ENCODE measurements at regions not wholly inside any gene's neighbourhood (a gene's known extent, or its start where the extent isn't known, plus 50 kb on each side); places are given as distances from the start of the nearest gene placed in this dataset.

DNA sequence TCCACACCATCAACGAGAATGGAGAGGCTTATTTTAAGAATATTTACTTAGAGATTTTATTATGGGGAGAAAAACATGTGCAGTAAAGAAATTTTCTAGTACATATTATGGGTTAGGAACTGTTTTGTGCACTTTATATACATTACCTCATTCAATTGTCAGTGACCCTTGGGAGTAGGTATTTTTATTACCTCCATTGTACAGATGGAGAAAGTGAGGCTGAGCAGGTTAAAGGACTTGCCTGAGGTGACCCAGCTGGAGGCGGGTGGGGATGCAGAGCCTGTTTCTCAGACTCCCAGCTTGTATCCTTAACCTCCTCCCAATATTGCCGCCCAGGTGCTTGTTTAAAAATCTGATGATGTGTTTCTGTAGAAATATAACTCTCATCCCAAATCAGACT, 356.7 kb downstream of the HRH4 start:
- Histone ChIP-seq H3K4me2 (replicated peaks; ENCODE audit: extremely low read depth, low read length, poor library complexity, severe bottlenecking) (no peak overlapping the region), H4K20me1 (ENCODE audit: insufficient read depth, low read length) (no peaks in the 10 kb centered on the region), H3K4me1 (ENCODE audit: control insufficient read depth in 1 of 2, insufficient read depth in 2 of 2, low read length in 2 of 2) (no peaks in the 10 kb centered on the region), H3K9ac (ENCODE audit: insufficient read depth, low read length, poor library complexity, severe bottlenecking) (no peak overlapping the region), H3K27ac (ENCODE audit: low read depth in 1 of 2, low read length in 2 of 2) (no peak overlapping the region), H3K4me3 (replicated peaks in 1 of 3; ENCODE audit: low read depth in 2 of 3, low read length in 3 of 3) (no peak overlapping the region), H3K79me2 (ENCODE audit: insufficient read depth, low read length) (no peaks in the 10 kb centered on the region), H3K27me3 (ENCODE audit: control insufficient read depth in 2 of 2, insufficient read depth in 2 of 2, low read length in 2 of 2) (no peaks in the 10 kb centered on the region), H3K36me3 (replicated peaks in 1 of 2; ENCODE audit: control insufficient read depth in 1 of 2, insufficient read depth in 2 of 2, low read length in 2 of 2) (no peaks in the 10 kb centered on the region), H2AFZ (ENCODE audit: insufficient read depth, low read depth, low read length, poor library complexity, severe bottlenecking) (no peak overlapping the region), H3K9me3 (replicated peaks in 1 of 2; ENCODE audit: control insufficient read depth in 1 of 2, insufficient read depth in 1 of 2, low read length in 2 of 2) (no peaks in the 10 kb centered on the region)
- Mint-ChIP-seq H3K36me3 (no peaks in the 10 kb centered on the region), H3K27ac (peak overlapping the region in 1 of 7 donors; percentile 7), H3K4me3 (no peak overlapping the region), H3K27me3 (ENCODE audit: low read depth in 3 of 3) (peaks cover 0 to 6% (median 2%) of the 10 kb centered on the region in 3 donors), H3K4me1 (no peaks in the 10 kb centered on the region), H3K9me3 (peaks cover 0 to 4% (median under 1%) of the 10 kb centered on the region in 7 donors)
- TF ChIP-seq, protein P1, sequence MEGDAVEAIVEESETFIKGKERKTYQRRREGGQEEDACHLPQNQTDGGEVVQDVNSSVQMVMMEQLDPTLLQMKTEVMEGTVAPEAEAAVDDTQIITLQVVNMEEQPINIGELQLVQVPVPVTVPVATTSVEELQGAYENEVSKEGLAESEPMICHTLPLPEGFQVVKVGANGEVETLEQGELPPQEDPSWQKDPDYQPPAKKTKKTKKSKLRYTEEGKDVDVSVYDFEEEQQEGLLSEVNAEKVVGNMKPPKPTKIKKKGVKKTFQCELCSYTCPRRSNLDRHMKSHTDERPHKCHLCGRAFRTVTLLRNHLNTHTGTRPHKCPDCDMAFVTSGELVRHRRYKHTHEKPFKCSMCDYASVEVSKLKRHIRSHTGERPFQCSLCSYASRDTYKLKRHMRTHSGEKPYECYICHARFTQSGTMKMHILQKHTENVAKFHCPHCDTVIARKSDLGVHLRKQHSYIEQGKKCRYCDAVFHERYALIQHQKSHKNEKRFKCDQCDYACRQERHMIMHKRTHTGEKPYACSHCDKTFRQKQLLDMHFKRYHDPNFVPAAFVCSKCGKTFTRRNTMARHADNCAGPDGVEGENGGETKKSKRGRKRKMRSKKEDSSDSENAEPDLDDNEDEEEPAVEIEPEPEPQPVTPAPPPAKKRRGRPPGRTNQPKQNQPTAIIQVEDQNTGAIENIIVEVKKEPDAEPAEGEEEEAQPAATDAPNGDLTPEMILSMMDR (IDR thresholded peaks at IDR 0.05) = no peak
- intact Hi-C loops (cut with micrococcal nuclease) = no loop called here
- no peak for DNase-seq
- no CpG with 5 or more reads among the region's 3 CpGs for whole genome bisulfite sequencing (ENCODE audit: insufficient coverage)

DNA sequence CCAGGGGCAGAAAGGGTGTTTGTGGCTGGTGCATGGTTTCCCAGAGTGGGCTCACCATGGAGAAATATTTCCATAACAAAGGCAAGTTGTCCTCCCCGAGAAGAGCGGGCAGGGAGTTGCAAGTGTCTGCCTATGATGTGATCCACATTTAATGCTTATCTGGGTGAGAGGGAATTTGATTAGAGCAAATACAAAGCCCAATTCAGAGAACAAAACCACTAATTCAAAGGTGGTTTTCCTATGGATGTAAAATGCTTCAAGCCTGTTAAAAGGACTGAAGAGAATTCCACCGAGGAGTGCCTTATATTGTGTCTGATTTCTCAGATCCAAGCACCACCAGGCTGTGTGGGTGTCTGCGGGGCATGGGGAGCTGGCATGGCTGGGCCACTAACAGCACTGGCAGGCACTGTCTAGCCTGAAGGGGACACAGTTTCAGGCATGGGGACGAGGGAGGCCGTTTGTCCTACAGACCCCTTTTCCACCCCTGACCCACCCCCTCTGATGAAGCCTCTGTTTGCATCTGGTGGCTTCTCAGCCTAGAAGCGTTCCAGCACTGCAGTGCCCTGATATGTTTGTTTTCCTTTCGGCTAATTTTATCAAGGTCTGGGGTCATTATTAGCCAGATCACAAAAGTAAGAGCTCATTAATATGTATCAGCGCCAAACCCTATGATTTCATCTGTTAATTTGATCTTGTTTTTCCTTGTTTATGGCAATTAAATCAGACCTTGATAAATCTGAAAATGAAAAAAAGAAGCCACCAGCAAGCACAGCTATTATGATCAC, 357.3 kb downstream of the HRH4 start:
- Histone ChIP-seq H3K4me2 (replicated peaks; ENCODE audit: extremely low read depth, low read length, poor library complexity, severe bottlenecking) (no peak overlapping the region), H3K27me3 (ENCODE audit: control insufficient read depth in 2 of 2, insufficient read depth in 2 of 2, low read length in 2 of 2) (no peaks in the 10 kb centered on the region), H3K4me1 (ENCODE audit: control insufficient read depth in 1 of 2, insufficient read depth in 2 of 2, low read length in 2 of 2) (no peaks in the 10 kb centered on the region), H3K4me3 (replicated peaks in 1 of 3; ENCODE audit: low read depth in 2 of 3, low read length in 3 of 3) (no peak overlapping the region), H2AFZ (ENCODE audit: insufficient read depth, low read depth, low read length, poor library complexity, severe bottlenecking) (no peak overlapping the region), H3K9ac (ENCODE audit: insufficient read depth, low read length, poor library complexity, severe bottlenecking) (no peak overlapping the region), H3K9me3 (replicated peaks in 1 of 2; ENCODE audit: control insufficient read depth in 1 of 2, insufficient read depth in 1 of 2, low read length in 2 of 2) (no peaks in the 10 kb centered on the region), H3K36me3 (replicated peaks in 1 of 2; ENCODE audit: control insufficient read depth in 1 of 2, insufficient read depth in 2 of 2, low read length in 2 of 2) (no peaks in the 10 kb centered on the region), H4K20me1 (ENCODE audit: insufficient read depth, low read length) (no peaks in the 10 kb centered on the region), H3K27ac (ENCODE audit: low read depth in 1 of 2, low read length in 2 of 2) (no peak overlapping the region), H3K79me2 (ENCODE audit: insufficient read depth, low read length) (no peaks in the 10 kb centered on the region)
- no peak for DNase-seq
- Mint-ChIP-seq H3K9me3 (peaks cover 0 to 4% (median 1%) of the 10 kb centered on the region in 7 donors), H3K4me3 (no peak overlapping the region), H3K36me3 (no peaks in the 10 kb centered on the region), H3K27me3 (ENCODE audit: low read depth in 3 of 3) (peaks cover 0 to 6% (median 4%) of the 10 kb centered on the region in 3 donors), H3K4me1 (no peaks in the 10 kb centered on the region), H3K27ac (peak overlapping the region in 1 of 7 donors; percentile 7)
- intact Hi-C loops (cut with micrococcal nuclease) = no loop called here
- TF ChIP-seq, protein P1 (IDR thresholded peaks at IDR 0.05) = no peak
- WGBS (ENCODE audit: insufficient coverage) = 83% methylated on average over 4 of the region's 9 CpGs

Measured in CD14-positive monocyte (primary cell).